ENCODE measurements at regions not wholly inside any gene's neighbourhood (a gene's known extent, or its start where the extent isn't known, plus 50 kb on each side); places are given as distances from the start of the nearest gene placed in this dataset.

DNA sequence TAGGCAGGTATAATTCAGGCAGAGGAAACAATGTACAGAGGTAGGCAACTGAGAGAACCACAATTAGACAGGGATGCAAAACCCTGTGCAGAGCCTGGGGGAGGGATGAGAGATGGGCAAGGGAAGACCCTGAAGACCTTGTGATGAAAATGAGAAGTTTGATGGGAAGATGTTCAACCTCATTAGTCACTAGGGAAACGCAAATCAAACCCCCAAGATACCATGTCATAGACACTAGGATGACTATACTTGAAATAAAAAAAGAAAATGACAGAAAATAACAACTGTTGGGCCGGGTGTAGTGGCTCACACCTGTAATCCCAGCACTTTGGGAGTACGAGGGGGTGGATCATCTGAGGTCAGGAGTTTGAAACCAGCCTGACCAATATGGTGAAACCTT, 813.1 kb downstream of the CDH11 start:
- Mint-ChIP-seq H3K4me1 (peaks cover 10% of the 10 kb centered on the region in 2 experiments), H3K4me3 (no peak overlapping the region), H3K36me3 (ENCODE audit: insufficient read depth in 1 of 3, low read depth in 3 of 3) (peaks cover 0 to 12% (median 5%) of the 10 kb centered on the region in 3 experiments; a peak in 4 of 7 replicates), H3K27ac (no peak overlapping the region), H3K27me3 (ENCODE audit: low read depth) (peaks cover 3% of the 10 kb centered on the region), H3K9me3 (peaks cover 9 to 10% of the 10 kb centered on the region in 2 experiments; a peak in 4 of 5 replicates)
- H2BK15ac ChIP-seq (ENCODE audit: low read depth, low read length): no peak overlapping the region
- no peak overlapping the region for H2BK5ac ChIP-seq (ENCODE audit: insufficient read length, low read length)
- no peak for DNase-seq
- no peaks in the 10 kb centered on the region for H3K27me3 ChIP-seq (ENCODE audit: insufficient read depth, low read length)
- no peak overlapping the region for H4K91ac ChIP-seq (ENCODE audit: insufficient read length, low read depth, low read length)
- H3K4me2 ChIP-seq (ENCODE audit: insufficient read depth, insufficient read length, low read length): no peak overlapping the region
- H3K4ac ChIP-seq (ENCODE audit: low read depth, low read length): no peak overlapping the region
- H2BK20ac ChIP-seq (ENCODE audit: low read depth, low read length, poor library complexity, severe bottlenecking): no peak overlapping the region
- no peak overlapping the region for H3K18ac ChIP-seq (ENCODE audit: insufficient read length, low read depth, low read length)
- H4K5ac ChIP-seq (ENCODE audit: insufficient read length, low read depth, low read length): no peak overlapping the region
- no peak overlapping the region for H4K8ac ChIP-seq (replicated peaks; ENCODE audit: insufficient read length, low read depth, low read length)
- whole genome bisulfite sequencing (ENCODE audit: extremely low coverage, insufficient read length, low lambda C conversion rate): no CpG with 5 or more reads among the region's 3 CpGs
- no peaks in the 10 kb centered on the region for H3K79me2 ChIP-seq (ENCODE audit: insufficient read depth, low read length)
- H2AFZ ChIP-seq (ENCODE audit: low read length): no peak overlapping the region
- H3K56ac ChIP-seq (ENCODE audit: insufficient read length, low read depth, low read length): no peak overlapping the region
- H4K20me1 ChIP-seq (ENCODE audit: control insufficient read depth, insufficient read depth, insufficient read length): no peaks in the 10 kb centered on the region
- H3T11ph ChIP-seq (ENCODE audit: low read length): no peak overlapping the region
- H3K27ac ChIP-seq (ENCODE audit: insufficient read length, low read depth, low read length): no peak overlapping the region
- no peak overlapping the region for H2AK5ac ChIP-seq (ENCODE audit: insufficient read length, low read length)
- no peaks in the 10 kb centered on the region for H3K23me2 ChIP-seq (ENCODE audit: insufficient read length, low read depth, low read length, poor library complexity, severe bottlenecking)
- no peak overlapping the region for H3K9ac ChIP-seq (ENCODE audit: extremely low read depth, insufficient read length, low read length)
- no peak overlapping the region for H2BK120ac ChIP-seq (ENCODE audit: low read depth, low read length, poor library complexity, severe bottlenecking)
- TF ChIP-seq, protein P1, sequence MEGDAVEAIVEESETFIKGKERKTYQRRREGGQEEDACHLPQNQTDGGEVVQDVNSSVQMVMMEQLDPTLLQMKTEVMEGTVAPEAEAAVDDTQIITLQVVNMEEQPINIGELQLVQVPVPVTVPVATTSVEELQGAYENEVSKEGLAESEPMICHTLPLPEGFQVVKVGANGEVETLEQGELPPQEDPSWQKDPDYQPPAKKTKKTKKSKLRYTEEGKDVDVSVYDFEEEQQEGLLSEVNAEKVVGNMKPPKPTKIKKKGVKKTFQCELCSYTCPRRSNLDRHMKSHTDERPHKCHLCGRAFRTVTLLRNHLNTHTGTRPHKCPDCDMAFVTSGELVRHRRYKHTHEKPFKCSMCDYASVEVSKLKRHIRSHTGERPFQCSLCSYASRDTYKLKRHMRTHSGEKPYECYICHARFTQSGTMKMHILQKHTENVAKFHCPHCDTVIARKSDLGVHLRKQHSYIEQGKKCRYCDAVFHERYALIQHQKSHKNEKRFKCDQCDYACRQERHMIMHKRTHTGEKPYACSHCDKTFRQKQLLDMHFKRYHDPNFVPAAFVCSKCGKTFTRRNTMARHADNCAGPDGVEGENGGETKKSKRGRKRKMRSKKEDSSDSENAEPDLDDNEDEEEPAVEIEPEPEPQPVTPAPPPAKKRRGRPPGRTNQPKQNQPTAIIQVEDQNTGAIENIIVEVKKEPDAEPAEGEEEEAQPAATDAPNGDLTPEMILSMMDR (conservative IDR thresholded peaks at IDR 0.05): no peak
- no peaks in the 10 kb centered on the region for H3K79me1 ChIP-seq (ENCODE audit: insufficient read depth, low read depth, low read length, poor library complexity, severe bottlenecking)
- no peaks in the 10 kb centered on the region for H3K4me1 ChIP-seq (ENCODE audit: insufficient read depth, low read length)
- H2BK12ac ChIP-seq (ENCODE audit: insufficient read length, low read depth, low read length): no peak overlapping the region
- no peaks in the 10 kb centered on the region for H3K9me3 ChIP-seq (ENCODE audit: control insufficient read depth, low read depth, low read length)
- H3K14ac ChIP-seq (ENCODE audit: insufficient read depth, low read length): no peak overlapping the region
- H3K23ac ChIP-seq (ENCODE audit: insufficient read length, low read depth, low read length): no peak overlapping the region

Data from H9 (cell line).